ENCODE measurements at regions not wholly inside any gene's neighbourhood (a gene's known extent, or its start where the extent isn't known, plus 50 kb on each side); places are given as distances from the start of the nearest gene placed in this dataset.

GRCh38 chr1:198950036-198950435 lies 311.2 kb downstream of the PTPRC start:
- TF ChIP-seq CTCF (conservative IDR thresholded peaks at IDR 0.05; ENCODE audit: low read depth, low read length): no peak
- no peak for TF ChIP-seq EZH2 (IDR thresholded peaks at IDR 0.05; ENCODE audit: borderline replicate concordance, low read depth, low read length, poor library complexity, severe bottlenecking)

Data from A673 (cell line).